Peyer's patch (tissue), 4 donors: ENCODE measurements at regions not wholly inside any gene's neighbourhood (a gene's known extent, or its start where the extent isn't known, plus 50 kb on each side); places are given as distances from the start of the nearest gene placed in this dataset.

Experiments used
- CTCF ChIP-seq, 6 experiments: fragments of 450-650 bp in 4 of 6; fragments of 200-600 bp in 2 of 6; sonication (generic) in 1 of 6; IDR thresholded peaks; one replicate each; pipeline ENCODE4 v1.5.1; 2017 to 2019; ENCODE audit warnings: antibody characterized with exemption in 6 of 6, mild to moderate bottlenecking in 3 of 6, moderate library complexity in 1 of 6
- POLR2A ChIP-seq, 2 donors: fragments of 450-650 bp; IDR thresholded peaks; one replicate each; pipeline ENCODE4 v1.5.1; 2017; ENCODE audit warnings: antibody characterized with exemption in 2 of 2, mild to moderate bottlenecking in 2 of 2, moderate library complexity in 2 of 2

- TF ChIP-seq CTCF (IDR thresholded peaks at IDR 0.05) (no peak), POLR2A (IDR thresholded peaks at IDR 0.05) (no peak)
Observed at GRCh38 chr12:65725376-65725775, 98.9 kb upstream of the HMGA2 start.
